ENCODE measurements at regions not wholly inside any gene's neighbourhood (a gene's known extent, or its start where the extent isn't known, plus 50 kb on each side); places are given as distances from the start of the nearest gene placed in this dataset.

DNA sequence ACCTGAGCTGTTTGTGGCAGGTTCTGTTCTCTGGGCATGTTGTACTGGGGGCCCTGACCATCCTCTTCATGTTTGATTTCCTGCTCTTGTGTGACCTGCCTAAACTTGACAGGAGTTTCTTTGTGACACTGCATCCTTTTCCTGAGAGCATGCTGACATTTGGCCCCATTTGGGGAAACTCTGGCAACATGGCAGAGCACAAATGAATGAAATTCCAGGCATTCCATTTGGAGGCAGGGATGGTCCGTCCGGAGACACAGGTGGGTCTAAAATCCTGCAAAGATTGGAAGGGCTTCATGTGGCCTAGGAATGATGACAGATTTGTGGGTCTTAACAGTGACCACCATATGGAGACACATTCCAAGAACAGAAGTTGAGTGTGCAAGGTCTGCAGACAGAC is 184.0 kb downstream of the FCRL5 start:
- DNase-seq (no peak), ATAC-seq (ENCODE audit: low read depth) (no peak)
- H3K36me3 ChIP-seq (ENCODE audit: control insufficient read depth, insufficient read depth, low read length), result no peaks in the 10 kb centered on the region
- H3K18ac ChIP-seq (ENCODE audit: low read depth, low read length), result no peak overlapping the region
- no peak overlapping the region for H2BK5ac ChIP-seq (ENCODE audit: low read depth, low read length, poor library complexity, severe bottlenecking)
- no peak overlapping the region for H2AK9ac ChIP-seq (replicated peaks; ENCODE audit: low read depth, low read length, poor library complexity)
- no peak overlapping the region for H4K5ac ChIP-seq (ENCODE audit: low read depth, low read length)
- intact Hi-C loops (cut with micrococcal nuclease) (loop anchor here (10.0 kb wide), 1 partner anchor 274 kb away; the partner anchor contains the start of gene ETV3L), in situ Hi-C loops (cut with MboI; ENCODE audit: low sequenced_read_pairs) (loop anchor here (5.0 to 25.0 kb wide), 2 partner anchors 119 to 769 kb away; a partner anchor contains a TSS), dilution Hi-C loops (cut with HindIII; ENCODE audit: low sequenced_read_pairs, unreplicated experiment) (no loop called here)
- no peak overlapping the region for H3K9ac ChIP-seq (ENCODE audit: low read depth, low read length)
- H3K27me3 ChIP-seq (ENCODE audit: control insufficient read depth, insufficient read depth, low read length), result no peaks in the 10 kb centered on the region
- no peaks in the 10 kb centered on the region for H3K9me3 ChIP-seq (ENCODE audit: control insufficient read depth, insufficient read depth, low read length)
- no TSS peak for BruUV-seq (replicated peaks)
- H2BK15ac ChIP-seq (ENCODE audit: low read depth, low read length), result no peak overlapping the region
- WGBS, 2 experiments (ENCODE audit: extremely low coverage in 2 of 2, insufficient read length in 1 of 2), result no CpG with 5 or more reads among the region's 2 CpGs
- no peak overlapping the region for H3K4me3 ChIP-seq (ENCODE audit: insufficient read depth, low read depth, low read length)
- no peak overlapping the region for H4K91ac ChIP-seq (ENCODE audit: insufficient read depth, low read depth, low read length)
- H3K4ac ChIP-seq (ENCODE audit: low read depth, low read length), result no peak overlapping the region
- no peaks in the 10 kb centered on the region for H3K4me1 ChIP-seq (ENCODE audit: control insufficient read depth, insufficient read depth, low read length)
- no peak overlapping the region for H2AK5ac ChIP-seq (ENCODE audit: low read depth, low read length)
- no peak overlapping the region for H3K4me2 ChIP-seq (ENCODE audit: low read depth, low read length)
- H3K14ac ChIP-seq (replicated peaks; ENCODE audit: low read depth, low read length), result no peak overlapping the region
- H4K20me1 ChIP-seq (ENCODE audit: insufficient read depth, low read length), result no peaks in the 10 kb centered on the region
- no peak overlapping the region for H3K23ac ChIP-seq (ENCODE audit: low read depth, low read length)
- H2BK20ac ChIP-seq (ENCODE audit: low read depth, low read length), result no peak overlapping the region
- CTCF ChIA-PET, result no interaction called here
- H3K79me1 ChIP-seq (ENCODE audit: low read depth in 1 of 2, low read length in 2 of 2), result no peaks in the 10 kb centered on the region
- no peak overlapping the region for H2AFZ ChIP-seq (replicated peaks; ENCODE audit: low read length, poor library complexity)
- no peak for TF ChIP-seq ELK1 (IDR thresholded peaks at IDR 0.05; ENCODE audit: borderline replicate concordance, low read depth, low read length)
- TF ChIP-seq MXI1 (IDR thresholded peaks at IDR 0.05; ENCODE audit: borderline replicate concordance, low read depth, low read length), result no peak
- TF ChIP-seq USF2 (IDR thresholded peaks at IDR 0.05; ENCODE audit: low read depth, low read length), result no peak
- no peak for TF ChIP-seq BHLHE40 (IDR thresholded peaks at IDR 0.05; ENCODE audit: low read depth, low read length)
- TF ChIP-seq CHD1 (IDR thresholded peaks at IDR 0.05; ENCODE audit: low read depth, low read length), result no peak
- no peak for TF ChIP-seq RFX5 (IDR thresholded peaks at IDR 0.05; ENCODE audit: low read depth, low read length)
- no peak for TF ChIP-seq MAZ (IDR thresholded peaks at IDR 0.05; ENCODE audit: borderline replicate concordance, low read depth, low read length)
- no peak for TF ChIP-seq SMC3 (IDR thresholded peaks at IDR 0.05; ENCODE audit: low read depth, low read length)
- TF ChIP-seq MAFK (IDR thresholded peaks at IDR 0.05; ENCODE audit: low read depth, low read length), result no peak
- TF ChIP-seq NFE2L2 (IDR thresholded peaks at IDR 0.05; ENCODE audit: low read depth, low read length), result no peak
- TF ChIP-seq FOS (IDR thresholded peaks at IDR 0.05; ENCODE audit: low read depth, low read length), result no peak
- TF ChIP-seq RAD21 (IDR thresholded peaks at IDR 0.05; ENCODE audit: low read length), result no peak
- no peak for TF ChIP-seq POLR2A (IDR thresholded peaks at IDR 0.05; ENCODE audit: low read depth, low read length)
- TF ChIP-seq CEBPB (IDR thresholded peaks at IDR 0.05; ENCODE audit: low read depth, low read length), result no peak
- TF ChIP-seq RCOR1 (IDR thresholded peaks at IDR 0.05; ENCODE audit: insufficient replicate concordance, low read length), result no peak
- no peak for TF ChIP-seq CTCF (conservative IDR thresholded peaks at IDR 0.05; ENCODE audit: low read depth, low read length)
- POLR2A ChIA-PET (ENCODE audit: unreplicated experiment), result no interaction called here
- no peak overlapping the region for H3K56ac ChIP-seq (ENCODE audit: extremely low read depth, insufficient read depth, low read length)
- no peak overlapping the region for H2BK120ac ChIP-seq (ENCODE audit: low read depth, low read length)
- no peak overlapping the region for H4K8ac ChIP-seq (ENCODE audit: low read depth in 2 of 2, low read length in 2 of 2)
- no peaks in the 10 kb centered on the region for H3K9me1 ChIP-seq (ENCODE audit: insufficient read depth, low read length)
- no peak overlapping the region for H3K27ac ChIP-seq (ENCODE audit: insufficient read depth, low read length)
